ENCODE measurements at regions not wholly inside any gene's neighbourhood (a gene's known extent, or its start where the extent isn't known, plus 50 kb on each side); places are given as distances from the start of the nearest gene placed in this dataset.

DNA sequence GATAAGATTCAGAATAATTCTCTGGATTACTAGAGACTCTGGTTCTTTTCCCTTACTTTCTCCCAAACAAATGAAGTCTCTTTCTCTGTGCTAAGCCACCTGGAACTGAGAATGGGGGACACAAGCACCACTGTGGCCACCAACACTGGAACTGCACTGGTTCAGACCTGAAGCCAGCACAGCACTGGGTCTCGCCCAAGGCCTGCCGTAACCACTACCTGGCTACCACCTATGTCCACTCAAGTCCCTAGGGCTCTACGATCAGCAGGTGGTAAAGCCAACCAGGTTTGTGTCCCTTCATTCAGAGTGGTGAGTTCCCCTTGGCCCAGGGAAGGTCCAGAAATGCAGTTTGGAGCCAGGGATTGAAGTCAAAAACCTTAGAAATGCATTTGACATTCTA, 626.2 kb downstream of the DIAPH3 start:
- H3K4me3 ChIP-seq (replicated peaks; ENCODE audit: low read depth, low read length): no peak overlapping the region
- no peaks in the 10 kb centered on the region for H3K36me3 ChIP-seq (ENCODE audit: control insufficient read depth, insufficient read depth, low read length)
- H3K27me3 ChIP-seq (replicated peaks; ENCODE audit: control insufficient read depth, insufficient read depth, low read length): no peaks in the 10 kb centered on the region
- no peak for DNase-seq (ENCODE audit: extremely low read depth, insufficient read length)
- TF ChIP-seq, protein P1, sequence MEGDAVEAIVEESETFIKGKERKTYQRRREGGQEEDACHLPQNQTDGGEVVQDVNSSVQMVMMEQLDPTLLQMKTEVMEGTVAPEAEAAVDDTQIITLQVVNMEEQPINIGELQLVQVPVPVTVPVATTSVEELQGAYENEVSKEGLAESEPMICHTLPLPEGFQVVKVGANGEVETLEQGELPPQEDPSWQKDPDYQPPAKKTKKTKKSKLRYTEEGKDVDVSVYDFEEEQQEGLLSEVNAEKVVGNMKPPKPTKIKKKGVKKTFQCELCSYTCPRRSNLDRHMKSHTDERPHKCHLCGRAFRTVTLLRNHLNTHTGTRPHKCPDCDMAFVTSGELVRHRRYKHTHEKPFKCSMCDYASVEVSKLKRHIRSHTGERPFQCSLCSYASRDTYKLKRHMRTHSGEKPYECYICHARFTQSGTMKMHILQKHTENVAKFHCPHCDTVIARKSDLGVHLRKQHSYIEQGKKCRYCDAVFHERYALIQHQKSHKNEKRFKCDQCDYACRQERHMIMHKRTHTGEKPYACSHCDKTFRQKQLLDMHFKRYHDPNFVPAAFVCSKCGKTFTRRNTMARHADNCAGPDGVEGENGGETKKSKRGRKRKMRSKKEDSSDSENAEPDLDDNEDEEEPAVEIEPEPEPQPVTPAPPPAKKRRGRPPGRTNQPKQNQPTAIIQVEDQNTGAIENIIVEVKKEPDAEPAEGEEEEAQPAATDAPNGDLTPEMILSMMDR (IDR thresholded peaks at IDR 0.05; ENCODE audit: insufficient read depth, low read length, poor library complexity, severe bottlenecking): no peak

DNA sequence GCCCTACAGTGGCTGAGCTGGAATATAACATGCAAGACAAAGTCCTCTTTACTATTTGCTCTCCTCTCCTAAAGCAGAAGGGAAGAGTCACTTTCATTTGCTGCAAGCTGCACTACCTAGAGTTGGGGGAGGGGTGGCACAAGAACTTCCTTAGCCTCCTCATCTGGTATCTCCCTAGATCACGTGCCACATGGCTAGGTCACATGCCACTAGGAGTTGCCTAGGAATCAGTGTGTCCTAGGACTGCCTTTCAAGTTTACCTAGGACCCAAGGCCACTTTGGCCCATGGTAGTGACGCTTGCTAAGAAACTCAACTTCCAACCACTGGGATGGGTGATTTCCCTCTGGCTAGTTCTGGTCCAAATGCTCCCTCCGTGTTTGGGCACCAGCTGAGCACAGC, 625.2 kb downstream of the DIAPH3 start:
- TF ChIP-seq, protein P1 (IDR thresholded peaks at IDR 0.05; ENCODE audit: insufficient read depth, low read length, poor library complexity, severe bottlenecking): no peak
- no peak for DNase-seq (ENCODE audit: extremely low read depth, insufficient read length)
- Histone ChIP-seq H3K27me3 (replicated peaks; ENCODE audit: control insufficient read depth, insufficient read depth, low read length) (no peaks in the 10 kb centered on the region), H3K4me3 (replicated peaks; ENCODE audit: low read depth, low read length) (no peak overlapping the region), H3K36me3 (ENCODE audit: control insufficient read depth, insufficient read depth, low read length) (no peaks in the 10 kb centered on the region)

DNA sequence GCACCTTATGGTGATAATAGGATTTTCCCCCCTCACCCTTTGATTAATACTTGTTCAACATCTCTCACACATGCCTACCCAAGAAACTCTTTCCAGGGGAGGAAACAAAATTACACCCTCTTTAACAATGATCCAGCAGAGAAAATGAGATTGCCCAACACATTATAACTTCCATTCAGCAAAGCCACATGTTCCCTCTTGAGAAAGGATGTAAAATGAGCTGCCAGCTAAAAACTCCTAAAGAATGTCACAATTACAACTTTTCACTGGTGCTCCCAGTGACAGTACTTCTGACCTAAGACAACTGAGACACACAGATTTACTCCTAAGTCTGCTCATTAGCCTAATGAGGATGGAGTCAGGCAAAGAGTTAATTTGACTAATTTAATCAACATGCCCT, 621.4 kb downstream of the DIAPH3 start:
- Histone ChIP-seq H3K27me3 (replicated peaks; ENCODE audit: control insufficient read depth, insufficient read depth, low read length) (no peaks in the 10 kb centered on the region), H3K36me3 (ENCODE audit: control insufficient read depth, insufficient read depth, low read length) (no peaks in the 10 kb centered on the region), H3K4me3 (replicated peaks; ENCODE audit: low read depth, low read length) (no peak overlapping the region)
- TF ChIP-seq, protein P1 (IDR thresholded peaks at IDR 0.05; ENCODE audit: insufficient read depth, low read length, poor library complexity, severe bottlenecking): no peak
- DNase-seq (ENCODE audit: extremely low read depth, insufficient read length): no peak

DNA sequence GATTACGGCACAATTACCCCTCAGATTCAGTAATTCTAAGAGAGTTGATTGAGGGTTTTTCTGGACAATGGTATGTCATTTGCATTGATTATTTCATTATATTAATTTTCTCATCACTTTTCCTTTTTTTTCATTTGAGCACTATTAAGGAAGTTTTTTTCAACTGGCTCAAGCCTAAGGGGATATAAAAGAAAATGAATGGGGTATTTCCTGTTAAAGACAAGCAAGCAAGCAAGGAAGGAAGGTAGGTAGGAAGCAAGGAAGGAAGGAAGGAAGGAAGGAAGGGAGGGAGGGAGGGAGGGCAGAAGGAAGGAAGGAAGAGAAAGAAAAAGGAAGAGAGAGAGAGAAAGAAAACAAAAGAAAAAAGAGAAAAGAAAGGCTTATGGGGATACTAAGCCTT, 620.3 kb downstream of the DIAPH3 start:
- H3K36me3 ChIP-seq (ENCODE audit: control insufficient read depth, insufficient read depth, low read length): no peaks in the 10 kb centered on the region
- no peak for DNase-seq (ENCODE audit: extremely low read depth, insufficient read length)
- no peaks in the 10 kb centered on the region for H3K27me3 ChIP-seq (replicated peaks; ENCODE audit: control insufficient read depth, insufficient read depth, low read length)
- H3K4me3 ChIP-seq (replicated peaks; ENCODE audit: low read depth, low read length): no peak overlapping the region
- TF ChIP-seq, protein P1 (IDR thresholded peaks at IDR 0.05; ENCODE audit: insufficient read depth, low read length, poor library complexity, severe bottlenecking): no peak

DNA sequence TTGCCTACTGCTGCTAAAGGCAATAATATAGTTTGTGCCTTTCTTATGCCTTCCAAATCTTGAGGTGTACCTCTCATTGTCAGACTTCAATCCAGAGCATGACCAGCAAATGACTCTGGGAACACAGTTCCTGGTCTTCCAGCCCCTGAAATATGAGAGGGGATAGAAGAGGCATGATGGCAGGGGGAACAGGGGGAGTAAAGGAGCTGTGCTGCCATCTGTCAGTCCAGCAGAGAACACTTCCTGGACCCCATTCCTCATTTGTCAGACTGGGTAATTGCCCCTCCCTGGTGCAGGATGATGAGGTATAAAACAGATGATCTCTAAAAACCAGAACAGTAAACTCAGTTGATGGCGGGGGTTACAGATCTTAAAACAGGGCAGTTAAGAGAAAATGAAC, 618.7 kb downstream of the DIAPH3 start:
- no peak overlapping the region for H3K4me3 ChIP-seq (replicated peaks; ENCODE audit: low read depth, low read length)
- H3K27me3 ChIP-seq (replicated peaks; ENCODE audit: control insufficient read depth, insufficient read depth, low read length): no peaks in the 10 kb centered on the region
- no peak for DNase-seq (ENCODE audit: extremely low read depth, insufficient read length)
- H3K36me3 ChIP-seq (ENCODE audit: control insufficient read depth, insufficient read depth, low read length): no peaks in the 10 kb centered on the region
- TF ChIP-seq, protein P1 (IDR thresholded peaks at IDR 0.05; ENCODE audit: insufficient read depth, low read length, poor library complexity, severe bottlenecking): no peak

DNA sequence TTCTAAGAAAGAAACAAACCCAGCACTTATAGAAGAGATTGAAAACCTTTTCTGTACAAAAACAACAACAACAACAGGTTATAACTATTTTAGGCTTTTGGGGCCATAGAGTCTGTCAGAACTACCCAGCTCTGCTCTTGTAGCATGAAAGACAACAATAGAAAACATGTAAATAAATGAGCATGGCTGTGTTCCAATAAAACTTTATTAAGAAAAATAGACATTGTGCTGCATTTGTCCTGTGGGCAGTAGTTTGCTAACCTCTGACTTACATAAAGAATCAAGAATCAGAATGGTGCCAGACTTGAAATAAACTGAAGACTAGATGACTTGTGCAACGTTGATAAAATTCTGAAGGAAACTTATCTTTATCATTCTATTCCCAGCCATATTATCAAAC, 617.5 kb downstream of the DIAPH3 start:
- Histone ChIP-seq H3K4me3 (replicated peaks; ENCODE audit: low read depth, low read length) (no peak overlapping the region), H3K36me3 (ENCODE audit: control insufficient read depth, insufficient read depth, low read length) (no peaks in the 10 kb centered on the region), H3K27me3 (replicated peaks; ENCODE audit: control insufficient read depth, insufficient read depth, low read length) (no peaks in the 10 kb centered on the region)
- DNase-seq (ENCODE audit: extremely low read depth, insufficient read length): no peak
- TF ChIP-seq, protein P1 (IDR thresholded peaks at IDR 0.05; ENCODE audit: insufficient read depth, low read length, poor library complexity, severe bottlenecking): no peak

Data from GM06990 (cell line).